Stomach (tissue), 8 donors: ENCODE measurements at regions not wholly inside any gene's neighbourhood (a gene's known extent, or its start where the extent isn't known, plus 50 kb on each side); places are given as distances from the start of the nearest gene placed in this dataset.

Experiments
- DNase-seq, 2 donors: peaks; one replicate each; pipeline versions ENCODE4 v3.0.0 to v3.0.0-alpha.2; 2013 to 2019
- H3K27ac ChIP-seq, 5 donors: fragments of 200-600 bp in 4 of 5; sonication (generic) in 4 of 5; one replicate each; pipeline ENCODE4 v1.5.1; 2013 to 2019; ENCODE audit warnings: mild to moderate bottlenecking in 1 of 5, moderate library complexity in 1 of 5
- H3K27me3 ChIP-seq, 3 donors: fragments of 200-600 bp; sonication (generic); one replicate each; pipeline ENCODE4 v1.5.1; 2017 to 2019; ENCODE audit warnings: mixed run types in 1 of 3
- H3K36me3 ChIP-seq, 4 donors: fragments of 200-600 bp; sonication (generic); 1 replicate in 3 of 4; 2 replicates in 1 of 4; pipeline ENCODE4 v1.5.1; 2016 to 2019
- H3K4me1 ChIP-seq, 4 donors: fragments of 200-600 bp; sonication (generic); one replicate each; pipeline ENCODE4 v1.5.1; 2016 to 2019
- H3K4me3 ChIP-seq, 4 donors: fragments of 200-600 bp; sonication (generic) in 3 of 4; one replicate each; pipeline ENCODE4 v1.5.1; 2016 to 2019; ENCODE audit warnings: mild to moderate bottlenecking in 1 of 4
- H3K9me3 ChIP-seq, 4 donors: fragments of 200-600 bp; sonication (generic); one replicate each; pipeline ENCODE4 v1.5.1; 2016 to 2019
- EP300 ChIP-seq: sonication (generic); formaldehyde crosslinking; IDR thresholded peaks from one replicate; pipeline ENCODE4 v1.6.1; 2017; ENCODE audit warnings: antibody characterized with exemption
- POLR2A ChIP-seq, 4 donors: fragments of 450-650 bp; IDR thresholded peaks; one replicate each; pipeline ENCODE4 v1.6.1; 2016; ENCODE audit warnings: antibody characterized with exemption in 4 of 4, control low read depth in 2 of 4, mild to moderate bottlenecking in 1 of 4, moderate library complexity in 1 of 4
- POLR2AphosphoS5 ChIP-seq, 3 donors: sonication (generic); formaldehyde crosslinking; IDR thresholded peaks; one replicate each; pipeline ENCODE4 v1.6.1; 2016; ENCODE audit warnings: antibody characterized with exemption in 3 of 3
- WGBS, 5 donors: extraction: QIAGEN DNeasy Blood & Tissue Kit in 3 of 5; methylation state at CpG; one replicate each; pipeline versions ENCODE4 v1.1.5 to v1.1.7; 2013 to 2018; 5-methylcytosine and 5-hydroxymethylcytosine counted together
- intact Hi-C: fragments of 100-400 bp; cut with DNase I; formaldehyde crosslinking; loops from one replicate; pipeline ENCODE4 v1.15.1; 2023; ENCODE audit warnings: low total_unique reads
- TF ChIP-seq, protein P1 (sequence below), 7 experiments: fragments of 450-650 bp in 4 of 7; fragments of 200-600 bp in 3 of 7; sonication (generic) in 3 of 7; IDR thresholded peaks; one replicate each; pipeline ENCODE4 v1.5.1; 2016 to 2019; ENCODE audit warnings: antibody characterized with exemption in 7 of 7, control low read depth in 2 of 7, mild to moderate bottlenecking in 1 of 7
- donor health status: healthy with polysubstance abuse.
- donor health status: Bipolar disorder and iron deficiency.
- donor health status: healthy.

DNA sequence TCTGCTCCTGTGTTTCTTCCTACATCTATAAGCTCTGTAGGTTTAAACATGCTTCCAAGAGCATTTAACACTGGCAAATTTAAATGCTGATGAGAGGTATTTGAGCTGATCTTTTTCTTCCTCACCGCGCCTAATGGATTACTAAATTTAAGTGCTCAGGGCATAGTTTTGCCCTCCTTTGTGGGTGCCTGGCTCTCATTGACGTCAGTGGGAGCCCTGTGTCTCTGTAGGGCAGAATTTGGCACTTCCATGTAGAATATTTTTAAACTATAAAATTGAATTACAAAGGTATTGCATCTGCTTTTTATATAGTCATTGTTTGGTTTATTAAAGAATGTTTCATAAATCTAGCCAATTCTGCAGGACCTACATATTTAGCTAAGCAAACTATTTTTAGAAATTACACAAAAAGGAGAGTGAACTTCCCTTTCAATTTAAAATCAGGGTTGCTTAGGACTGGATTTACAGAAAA is 444.8 kb downstream of the AEBP2 start:
- TF ChIP-seq POLR2A (IDR thresholded peaks at IDR 0.05) (no peak), POLR2AphosphoS5 (IDR thresholded peaks at IDR 0.05) (no peak), EP300 (no peak)
- TF ChIP-seq, protein P1, sequence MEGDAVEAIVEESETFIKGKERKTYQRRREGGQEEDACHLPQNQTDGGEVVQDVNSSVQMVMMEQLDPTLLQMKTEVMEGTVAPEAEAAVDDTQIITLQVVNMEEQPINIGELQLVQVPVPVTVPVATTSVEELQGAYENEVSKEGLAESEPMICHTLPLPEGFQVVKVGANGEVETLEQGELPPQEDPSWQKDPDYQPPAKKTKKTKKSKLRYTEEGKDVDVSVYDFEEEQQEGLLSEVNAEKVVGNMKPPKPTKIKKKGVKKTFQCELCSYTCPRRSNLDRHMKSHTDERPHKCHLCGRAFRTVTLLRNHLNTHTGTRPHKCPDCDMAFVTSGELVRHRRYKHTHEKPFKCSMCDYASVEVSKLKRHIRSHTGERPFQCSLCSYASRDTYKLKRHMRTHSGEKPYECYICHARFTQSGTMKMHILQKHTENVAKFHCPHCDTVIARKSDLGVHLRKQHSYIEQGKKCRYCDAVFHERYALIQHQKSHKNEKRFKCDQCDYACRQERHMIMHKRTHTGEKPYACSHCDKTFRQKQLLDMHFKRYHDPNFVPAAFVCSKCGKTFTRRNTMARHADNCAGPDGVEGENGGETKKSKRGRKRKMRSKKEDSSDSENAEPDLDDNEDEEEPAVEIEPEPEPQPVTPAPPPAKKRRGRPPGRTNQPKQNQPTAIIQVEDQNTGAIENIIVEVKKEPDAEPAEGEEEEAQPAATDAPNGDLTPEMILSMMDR (IDR thresholded peaks at IDR 0.05): no peak
- peaks cover 0 to 25% (median 11%) of the 10 kb centered on the region in 4 donors for H3K4me1 ChIP-seq

DNA sequence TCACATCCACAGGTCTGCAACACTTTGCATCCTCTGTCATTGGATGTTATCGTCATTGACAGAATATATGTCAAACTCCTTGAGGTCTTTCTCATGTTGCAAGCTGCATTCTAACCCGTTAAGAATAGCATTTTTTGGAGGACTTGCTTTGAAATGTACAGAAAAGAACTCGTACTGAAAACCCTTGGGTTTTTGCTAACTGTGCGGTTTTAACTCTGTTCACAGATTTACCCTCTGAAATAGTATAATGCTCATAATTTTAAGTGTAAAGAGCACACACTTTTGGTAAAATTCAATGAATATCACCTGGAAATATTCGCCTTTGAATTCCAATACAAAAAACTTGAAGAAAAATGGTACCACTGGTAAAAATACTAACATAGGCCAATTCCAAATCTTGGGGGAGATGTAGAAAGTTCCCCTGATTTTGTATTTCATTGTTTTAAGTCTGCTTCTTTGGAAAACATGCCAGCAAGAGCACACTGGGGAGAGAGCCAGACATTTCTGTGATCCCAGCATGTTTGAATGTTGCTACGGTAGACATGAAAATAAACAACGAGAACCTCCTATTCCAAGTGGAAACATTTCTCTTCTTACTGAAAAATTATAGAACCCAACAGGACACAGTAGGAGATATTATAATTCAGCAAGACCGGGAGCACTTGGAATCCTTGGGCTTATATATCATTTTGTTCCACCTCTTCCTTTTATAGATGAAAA is 446.0 kb downstream of the AEBP2 start:
- H3K9me3 ChIP-seq: no peaks in the 10 kb centered on the region
- WGBS, 5 donors: 65 to 84% (median 80%) methylated on average over 8 of the region's 8 CpGs
- H3K36me3 ChIP-seq: no peaks in the 10 kb centered on the region
- intact Hi-C loops: no loop called here
- TF ChIP-seq POLR2A (IDR thresholded peaks at IDR 0.05) (no peak), POLR2AphosphoS5 (IDR thresholded peaks at IDR 0.05) (no peak), EP300 (no peak)
- TF ChIP-seq, protein P1 (IDR thresholded peaks at IDR 0.05): no peak
- no peak overlapping the region for H3K4me3 ChIP-seq
- DNase-seq: peak in 1 of 2 donors; percentile 79
- H3K4me1 ChIP-seq: peaks cover 0 to 25% (median 11%) of the 10 kb centered on the region in 4 donors
- H3K27ac ChIP-seq: peak overlapping the region in 1 of 5 donors; percentile 68
- H3K27me3 ChIP-seq: no peaks in the 10 kb centered on the region

More for the DNA sequence above, 444.8 kb downstream of the AEBP2 start:
- Histone ChIP-seq H3K36me3 (no peaks in the 10 kb centered on the region), H3K27ac (peak overlapping the region in 2 of 5 donors; percentile 11 to 68), H3K9me3 (no peaks in the 10 kb centered on the region), H3K27me3 (no peaks in the 10 kb centered on the region), H3K4me3 (no peak overlapping the region)
- 69 to 82% (median 74%) methylated on average over 3 of the region's 3 CpGs for WGBS, 5 donors
- intact Hi-C loops: no loop called here
- DNase-seq: peak in 1 of 2 donors; percentile 51

DNA sequence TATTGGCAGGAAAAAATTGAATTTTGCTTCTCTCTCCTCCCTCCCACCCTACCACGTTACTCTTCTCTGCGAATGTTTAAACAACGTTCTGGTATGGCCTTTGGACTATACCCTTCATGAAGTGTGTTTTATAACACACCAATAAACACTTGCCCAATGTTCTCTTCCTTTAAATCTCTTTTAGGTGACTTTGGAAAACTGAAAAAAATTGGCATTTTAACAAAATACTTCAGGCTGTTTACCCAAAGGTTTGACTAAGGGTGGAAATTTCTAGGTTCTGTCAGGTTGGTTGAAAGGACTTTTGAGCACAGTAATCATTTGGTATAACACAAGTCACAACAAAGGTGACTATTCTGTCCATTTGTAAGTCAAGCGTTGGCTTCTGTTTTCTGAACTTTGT is 446.8 kb downstream of the AEBP2 start:
- Histone ChIP-seq H3K4me3 (no peak overlapping the region), H3K9me3 (no peaks in the 10 kb centered on the region), H3K27me3 (no peaks in the 10 kb centered on the region), H3K36me3 (no peaks in the 10 kb centered on the region), H3K27ac (peak overlapping the region in 1 of 5 donors; percentile 68), H3K4me1 (peaks cover 0 to 25% (median 11%) of the 10 kb centered on the region in 4 donors)
- intact Hi-C loops: no loop called here
- DNase-seq: no peak
- WGBS, 5 donors: 67 to 74% (median 67%) methylated on average over 4 of the region's 4 CpGs
- no peak for TF ChIP-seq EP300
- TF ChIP-seq POLR2A (IDR thresholded peaks at IDR 0.05): no peak
- no peak for TF ChIP-seq POLR2AphosphoS5 (IDR thresholded peaks at IDR 0.05)
- TF ChIP-seq, protein P1 (IDR thresholded peaks at IDR 0.05): no peak

DNA sequence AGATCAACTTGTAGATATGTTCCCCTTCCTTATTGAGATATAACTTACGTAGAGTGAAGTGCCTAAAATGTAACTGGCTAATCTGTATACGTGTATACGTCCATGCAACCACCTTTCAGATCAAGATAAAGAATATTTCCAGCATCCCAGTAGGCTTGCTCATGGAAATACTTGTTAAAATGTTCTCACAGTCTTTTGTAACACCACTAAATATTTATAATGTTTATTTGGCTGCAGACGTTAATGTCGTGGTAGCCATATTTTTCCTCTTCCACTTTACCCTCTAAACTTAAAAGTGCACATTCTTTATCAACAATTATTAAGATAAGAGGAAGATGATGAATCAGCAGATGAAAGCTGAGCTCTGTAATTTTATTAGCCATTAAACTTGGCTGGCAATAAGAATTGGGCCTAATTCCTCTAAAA is 447.4 kb downstream of the AEBP2 start:
- no peak overlapping the region for H3K27ac ChIP-seq
- no peak for DNase-seq
- H3K9me3 ChIP-seq: no peaks in the 10 kb centered on the region
- H3K4me3 ChIP-seq: no peak overlapping the region
- no peaks in the 10 kb centered on the region for H3K36me3 ChIP-seq
- H3K27me3 ChIP-seq: no peaks in the 10 kb centered on the region
- 55 to 67% (median 59%) methylated on average over 5 of the region's 5 CpGs for WGBS, 5 donors
- H3K4me1 ChIP-seq: peaks cover 0 to 25% (median 11%) of the 10 kb centered on the region in 4 donors
- intact Hi-C loops: no loop called here
- TF ChIP-seq, protein P1 (IDR thresholded peaks at IDR 0.05): no peak
- TF ChIP-seq POLR2AphosphoS5 (IDR thresholded peaks at IDR 0.05): no peak
- no peak for TF ChIP-seq POLR2A (IDR thresholded peaks at IDR 0.05)
- TF ChIP-seq EP300: no peak
